GM21367 (cell line): ENCODE measurements at regions not wholly inside any gene's neighbourhood (a gene's known extent, or its start where the extent isn't known, plus 50 kb on each side); places are given as distances from the start of the nearest gene placed in this dataset.
"Not testable (repeated sequence)": the region's sequence is repeated elsewhere in the genome, so short reads cannot be mapped to it uniquely, and the experiment has no call there.

Source experiments
- ATAC-seq: cut with Tn5 transposase; IDR thresholded peaks from one replicate; pipeline ENCODE4 v1.9.1; 2021; ENCODE audit not compliant: unreplicated experiment

DNA sequence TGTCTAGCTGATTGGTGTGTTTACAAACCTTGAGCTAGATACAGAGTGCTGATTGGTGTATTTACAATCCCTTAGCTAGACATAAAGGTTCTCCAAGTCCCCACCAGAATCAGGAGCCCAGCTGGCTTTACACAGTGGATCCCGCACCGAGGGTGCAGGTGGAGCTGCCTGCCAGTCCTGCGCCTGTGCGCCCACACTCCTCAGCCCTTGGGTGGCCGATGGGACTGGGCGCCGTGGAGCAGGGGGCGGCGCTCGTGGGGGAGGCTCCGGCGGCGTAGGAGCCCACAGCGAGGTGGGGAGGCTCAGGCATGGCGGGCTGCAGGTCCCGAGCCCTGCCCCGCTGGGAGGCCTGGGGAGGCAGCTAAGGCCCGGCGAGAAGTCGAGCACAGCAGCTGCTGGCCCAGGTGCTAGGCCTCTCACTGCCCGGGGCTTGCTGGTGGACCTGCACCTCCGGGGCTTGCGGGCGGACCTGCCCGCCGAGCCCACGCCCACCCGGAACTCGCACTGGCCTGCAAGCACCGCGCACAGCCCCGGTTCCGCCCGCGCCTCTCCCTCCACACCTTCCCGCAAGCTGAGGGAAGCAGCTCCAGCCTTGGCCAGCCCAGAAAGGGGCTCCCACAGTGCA is 51.0 kb upstream of the CDYL start:
- ATAC-seq = not testable (repeated sequence)

DNA sequence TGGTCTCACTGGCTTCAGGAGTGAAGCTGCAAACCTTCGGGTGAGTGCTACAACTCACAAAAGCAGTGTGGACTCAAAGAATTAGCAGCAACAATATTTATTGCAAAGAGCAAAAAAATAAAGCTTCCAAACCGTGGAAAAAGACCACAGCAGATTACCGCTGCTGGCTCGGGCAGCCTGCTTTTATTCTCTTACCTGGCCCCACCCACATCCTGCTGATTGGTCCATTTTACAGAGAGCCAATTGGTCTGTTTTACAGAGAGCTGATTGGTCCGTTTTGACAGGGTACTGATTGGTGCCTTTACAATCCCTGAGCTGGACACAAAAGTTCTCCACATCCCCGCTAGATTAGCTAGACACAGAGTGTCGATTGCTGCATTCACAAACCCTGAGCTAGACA is 51.5 kb upstream of the CDYL start:
- ATAC-seq = not testable (repeated sequence)

DNA sequence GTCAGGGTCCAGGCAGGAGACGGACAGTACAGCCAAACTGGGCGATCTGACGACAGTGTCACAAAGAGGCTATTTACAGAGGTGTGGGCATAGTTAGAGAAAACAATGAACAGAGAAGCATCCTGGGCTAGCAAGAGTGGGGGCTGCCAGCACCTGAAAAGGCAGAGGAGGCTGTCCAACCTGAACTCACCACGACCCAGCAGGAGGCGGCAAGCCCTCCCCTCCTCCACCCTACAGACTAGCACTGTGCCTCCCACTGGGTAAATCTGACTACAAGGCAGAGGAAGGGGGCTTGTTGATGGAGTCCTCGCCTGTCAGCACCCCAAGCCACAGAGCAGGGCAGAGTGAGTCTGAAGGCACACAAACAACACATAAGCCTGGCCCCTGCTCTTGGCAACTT is 52.8 kb upstream of the CDYL start:
- ATAC-seq = no peak

DNA sequence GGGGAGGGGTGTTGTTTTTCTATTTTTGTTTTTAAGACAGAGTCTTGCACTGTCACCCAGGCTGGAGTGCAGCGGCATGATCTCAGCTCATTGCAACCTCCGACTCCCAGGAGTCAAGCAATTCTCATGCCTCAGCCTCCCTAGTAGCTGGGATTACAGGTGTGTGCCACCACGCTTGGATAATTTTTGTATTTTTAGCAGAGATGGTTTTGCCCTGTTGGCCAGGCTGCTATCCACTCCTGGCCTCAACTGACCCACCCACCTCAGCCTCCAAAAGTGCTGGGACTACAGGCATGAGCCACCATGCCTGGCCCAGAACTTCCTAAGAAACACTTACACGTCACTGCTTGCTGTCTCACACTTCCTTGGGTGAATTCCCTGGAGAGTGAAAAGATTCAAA is 54.8 kb upstream of the CDYL start:
- not testable (repeated sequence) for ATAC-seq

DNA sequence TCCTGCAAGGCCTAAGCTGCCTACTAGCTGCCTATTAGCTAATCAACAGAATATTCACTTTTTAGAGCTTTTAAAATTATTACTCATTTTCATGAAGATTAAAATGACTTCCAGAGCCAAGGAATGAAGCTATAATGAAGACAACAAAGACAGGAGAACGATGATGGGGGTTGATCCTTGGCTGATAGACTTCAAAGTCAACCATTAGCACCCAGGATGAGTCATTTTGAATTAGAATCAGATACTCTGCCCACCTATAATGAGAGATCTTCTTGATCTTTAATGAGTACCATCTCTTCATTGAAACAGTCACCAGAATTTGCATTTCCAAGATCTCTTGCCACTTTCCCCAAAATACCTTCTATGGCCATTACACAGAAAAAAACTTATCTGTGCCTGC is 56.7 kb upstream of the CDYL start:
- ATAC-seq = no peak

DNA sequence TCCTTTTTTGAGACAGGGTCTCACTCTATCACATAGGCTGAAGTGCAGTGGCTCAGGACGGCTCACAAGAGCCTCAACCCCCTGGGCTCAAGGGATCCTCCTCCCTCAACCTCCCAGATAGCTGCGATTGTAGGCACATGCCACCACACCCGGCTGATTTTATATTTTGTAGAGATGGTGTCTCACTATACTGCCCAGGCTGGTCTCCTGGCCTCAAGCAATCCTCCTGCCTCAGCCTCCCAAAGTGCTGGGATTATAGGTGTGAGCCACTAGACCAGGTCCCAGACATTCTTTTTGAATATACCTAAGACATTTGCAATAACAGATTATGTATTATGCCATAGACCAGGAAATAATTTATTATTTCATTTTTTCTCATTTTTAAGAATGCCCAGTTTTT is 58.3 kb upstream of the CDYL start:
- no peak for ATAC-seq

DNA sequence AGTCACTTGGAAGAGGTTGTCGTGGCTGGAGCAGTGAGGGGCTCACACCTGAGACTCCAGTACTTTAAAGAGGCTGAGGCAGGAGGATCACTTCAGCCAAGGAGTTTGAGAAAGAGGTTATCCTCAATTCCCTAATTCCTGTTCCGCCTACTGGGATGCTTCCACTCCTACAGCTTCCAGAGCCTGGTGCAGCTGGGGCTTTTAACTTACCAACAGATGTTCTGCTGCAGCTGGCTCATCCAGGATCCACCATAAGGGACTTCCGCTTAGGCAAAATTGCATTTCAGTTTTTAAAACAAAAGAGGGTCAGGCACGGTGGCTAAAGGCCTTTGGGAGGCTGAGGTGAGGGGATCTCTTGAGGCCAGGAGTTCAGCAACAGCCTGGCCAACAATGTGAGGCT is 59.1 kb upstream of the CDYL start:
- ATAC-seq = no peak

DNA sequence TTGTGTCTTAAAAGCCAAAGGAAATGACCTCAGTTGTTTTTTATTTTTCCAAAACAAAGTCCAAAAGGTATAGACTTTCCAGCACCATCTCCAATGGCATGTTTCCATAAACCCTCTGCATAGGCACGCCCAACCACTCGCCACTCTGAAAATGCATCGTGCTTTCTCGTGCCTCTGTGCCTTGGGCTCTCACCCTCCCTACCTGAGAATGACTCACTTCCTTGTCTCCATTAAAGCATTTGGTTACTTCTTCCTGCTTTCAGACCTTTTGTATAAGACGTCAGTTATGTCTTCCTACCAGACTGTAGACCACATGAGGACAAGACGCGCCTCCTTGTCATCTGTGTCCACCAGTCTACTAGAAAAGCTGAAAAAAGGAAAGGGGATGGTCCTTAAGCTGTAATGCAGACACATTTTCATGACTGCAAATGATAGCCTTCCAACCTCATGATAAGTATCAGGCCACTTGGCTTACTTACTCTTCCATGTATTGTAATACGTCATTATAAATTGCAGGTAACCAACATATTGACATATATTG is 61.2 kb upstream of the CDYL start:
- ATAC-seq = no peak

DNA sequence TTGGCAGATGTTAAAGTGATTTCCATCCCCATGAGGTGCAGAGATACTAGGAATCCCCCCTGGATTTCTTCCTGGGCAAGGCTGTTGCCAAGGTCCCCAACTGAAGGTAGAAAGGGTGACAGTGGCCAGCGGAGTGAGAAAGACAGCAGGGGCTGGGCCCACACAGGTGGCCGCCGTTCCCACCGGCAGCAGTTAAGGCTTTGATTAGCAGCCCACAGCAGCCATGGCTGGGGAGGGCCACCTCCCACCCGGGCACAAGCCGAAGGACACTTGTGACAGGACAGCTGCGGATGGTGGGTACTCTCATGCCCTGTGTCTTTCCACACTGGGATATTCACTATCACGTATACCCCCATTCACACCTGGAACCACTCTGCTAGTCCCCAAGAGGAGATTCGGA is 63.9 kb upstream of the CDYL start:
- no peak for ATAC-seq

DNA sequence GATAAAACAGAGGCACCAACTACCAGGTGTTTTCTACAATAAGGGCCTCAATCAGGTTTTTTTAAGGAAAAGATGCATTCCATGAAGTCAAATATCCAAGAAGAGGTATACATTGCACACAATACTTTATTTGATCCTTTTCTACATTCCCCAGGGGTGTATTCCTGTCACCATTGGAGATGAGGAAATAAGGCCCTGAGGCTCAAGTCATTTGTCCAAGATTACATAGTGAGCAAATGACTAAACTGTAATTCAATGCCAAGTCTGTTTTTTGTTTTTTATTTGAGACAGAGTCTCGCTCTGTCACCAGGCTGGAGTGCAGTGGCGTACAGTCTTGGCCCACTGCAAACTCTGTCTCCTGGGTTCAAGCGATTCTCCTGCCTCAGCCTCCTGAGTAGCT is 69.2 kb upstream of the CDYL start:
- no peak for ATAC-seq

DNA sequence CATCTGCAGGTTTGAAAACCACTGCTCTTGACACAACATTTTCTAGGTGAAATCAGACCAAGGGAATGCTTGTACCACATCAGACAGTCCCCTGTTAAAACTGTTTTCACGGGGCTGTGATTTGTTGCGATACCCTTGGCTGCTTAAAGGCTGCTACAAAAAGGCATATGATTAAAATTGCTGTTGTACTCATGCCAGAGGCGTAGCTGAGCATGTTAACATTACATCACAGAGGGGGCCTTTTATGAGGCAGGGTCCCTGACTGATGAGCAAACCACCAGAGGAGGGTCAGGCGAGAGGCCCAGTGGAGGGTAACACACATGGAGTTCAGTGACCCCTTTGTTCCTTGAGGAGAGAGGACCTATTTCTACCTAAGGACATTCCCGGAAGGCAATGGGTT is 70.4 kb upstream of the CDYL start:
- ATAC-seq = no peak

DNA sequence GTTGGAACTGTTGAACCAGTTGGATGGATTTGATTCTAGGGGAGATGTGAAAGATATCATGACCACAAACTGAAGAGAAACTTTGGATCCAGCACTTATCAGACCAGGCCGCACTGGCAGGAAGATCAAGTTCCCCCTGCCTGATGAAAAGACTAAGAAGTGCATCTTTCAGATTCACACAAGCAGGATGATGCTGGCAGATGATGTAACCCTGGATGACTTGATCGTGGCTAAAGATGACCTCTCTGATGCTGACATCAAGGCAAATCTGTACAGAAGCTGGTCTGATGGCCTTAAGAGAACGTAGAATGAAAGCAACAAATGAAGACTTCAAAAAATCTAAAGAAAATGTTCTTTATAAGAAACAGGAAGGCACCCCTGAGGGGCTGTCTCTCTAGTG is 72.8 kb upstream of the CDYL start:
- ATAC-seq = no peak

DNA sequence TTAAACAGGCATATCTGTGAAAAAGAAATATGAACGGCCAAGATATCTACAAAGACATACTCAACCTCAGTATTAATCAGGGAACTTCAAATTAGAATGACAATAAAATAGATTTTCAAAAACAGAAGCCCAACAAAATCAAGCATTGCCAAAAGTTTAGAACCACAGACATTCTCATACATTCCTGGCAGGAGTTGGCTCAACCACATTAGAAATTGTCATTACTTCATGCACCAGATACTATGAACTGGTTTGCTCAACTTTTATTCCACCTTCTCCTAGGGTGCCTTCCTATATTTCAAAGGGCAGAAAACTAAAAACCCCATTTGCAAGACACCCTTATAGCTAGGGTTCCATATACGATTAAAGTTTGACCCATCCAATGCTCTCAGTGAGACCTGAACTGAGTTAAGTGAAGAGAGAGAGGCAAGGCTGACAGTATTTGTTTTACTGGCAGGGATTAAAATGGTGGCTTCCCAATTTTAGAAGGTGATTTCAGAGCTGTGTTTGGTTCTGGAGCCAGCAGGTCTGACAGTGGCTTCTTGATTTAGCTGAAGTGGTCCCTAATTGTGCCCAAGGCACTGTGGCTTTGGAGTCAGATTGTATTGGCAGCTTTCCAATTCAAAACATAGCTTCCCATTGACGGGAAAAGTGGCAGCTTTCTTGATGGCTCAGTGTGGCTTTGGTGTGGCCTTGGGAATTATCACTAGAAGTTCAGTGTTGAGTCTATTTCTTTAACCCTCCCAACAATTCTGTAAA is 77.1 kb upstream of the CDYL start:
- ATAC-seq = no peak

DNA sequence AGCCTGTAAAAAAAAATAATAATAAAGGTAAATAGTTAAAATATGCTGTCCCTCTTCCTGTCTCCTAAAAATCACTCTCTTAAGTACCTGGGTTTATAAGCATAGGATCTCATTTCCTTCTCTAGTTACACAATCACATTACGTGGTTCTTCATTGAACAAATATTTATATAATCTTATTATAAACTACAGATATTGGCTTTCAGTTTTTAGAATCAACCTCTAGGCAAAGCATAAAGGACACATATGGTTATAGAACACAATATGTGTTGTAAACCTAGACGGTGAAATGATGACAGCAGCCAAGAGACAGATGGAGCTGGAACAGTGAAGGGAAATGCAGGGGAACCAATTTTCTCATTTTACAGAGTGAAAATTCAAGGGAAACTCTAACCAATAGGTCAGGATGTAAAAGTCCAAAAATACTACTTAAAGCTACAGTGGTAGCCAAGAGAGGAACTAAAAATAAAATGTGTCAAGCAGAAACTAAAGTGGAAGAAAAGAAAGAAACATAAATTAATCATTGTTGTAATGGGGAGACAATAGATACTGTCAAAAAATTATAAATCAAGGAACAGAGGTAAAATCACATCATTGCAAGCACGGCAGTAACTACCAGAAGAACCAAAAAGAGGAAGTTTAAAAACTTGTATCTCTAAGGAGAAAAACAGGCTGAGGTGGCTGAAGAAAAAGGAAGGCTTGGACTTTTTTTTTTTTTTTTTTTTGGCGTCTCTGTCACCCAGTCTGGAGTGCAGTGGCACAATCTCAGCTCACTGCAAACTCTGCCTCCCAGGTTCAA is 82.8 kb upstream of the CDYL start:
- ATAC-seq = no peak

DNA sequence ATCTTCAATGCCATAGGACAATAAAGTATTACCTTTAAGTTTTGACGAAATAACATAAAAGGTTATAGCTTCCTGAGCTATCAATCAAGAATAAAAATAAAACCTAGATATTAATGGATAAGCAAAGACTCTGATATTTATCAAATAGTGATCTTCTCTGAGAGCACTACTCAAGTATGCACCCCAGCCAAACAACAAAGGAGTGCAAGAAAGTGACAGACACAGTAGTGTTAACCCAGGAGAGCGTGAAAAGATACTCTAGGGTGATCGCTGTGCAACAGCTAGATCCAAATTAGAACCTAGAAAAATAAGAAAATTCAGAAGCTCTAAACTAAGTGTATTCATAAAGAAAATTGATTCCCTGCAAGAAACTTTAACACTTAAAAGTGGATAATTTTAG is 83.5 kb upstream of the CDYL start:
- ATAC-seq = no peak

DNA sequence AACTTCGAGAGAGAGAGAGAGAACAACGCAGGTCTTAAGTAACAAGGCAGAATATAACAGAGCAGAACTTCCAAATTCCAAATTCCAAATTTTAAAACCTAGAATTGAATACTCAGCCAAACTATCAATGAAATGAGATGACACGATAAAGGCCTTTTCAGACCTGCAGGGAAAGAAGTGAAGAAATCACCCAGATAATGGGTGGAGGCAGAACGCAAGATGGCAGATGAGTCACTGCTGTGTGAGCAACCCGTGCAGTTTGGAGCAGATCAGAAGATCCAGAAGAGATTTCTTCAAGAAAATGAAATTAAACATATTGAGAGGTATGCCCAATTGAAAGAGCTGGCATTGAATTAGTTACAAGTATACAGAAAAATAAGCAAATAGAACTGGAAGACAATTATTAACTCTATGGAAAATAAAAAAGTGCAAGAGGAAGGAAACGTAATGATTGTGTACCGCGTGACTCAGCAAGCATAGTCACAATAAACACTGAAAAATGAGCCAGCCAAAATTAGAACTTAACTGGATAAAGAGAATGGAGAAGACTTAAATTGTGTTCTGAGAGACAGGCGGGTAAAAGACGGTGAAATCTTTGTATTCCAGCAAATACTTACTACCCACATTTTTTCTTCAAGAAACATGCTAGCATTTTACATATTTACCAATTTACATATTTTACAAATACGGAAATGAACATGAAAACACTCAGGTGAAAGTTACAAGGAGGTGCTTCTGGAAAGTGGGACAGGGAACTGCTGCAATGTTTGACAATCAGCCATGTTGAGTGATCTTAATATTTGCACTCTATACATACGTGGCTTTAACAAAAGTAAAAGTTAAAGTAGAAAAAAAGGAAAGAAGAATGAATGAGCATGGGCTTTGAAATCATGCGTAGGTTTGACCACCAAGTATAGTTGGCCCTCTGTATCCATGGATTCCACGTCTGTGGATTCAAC is 87.9 kb upstream of the CDYL start:
- ATAC-seq = no peak

DNA sequence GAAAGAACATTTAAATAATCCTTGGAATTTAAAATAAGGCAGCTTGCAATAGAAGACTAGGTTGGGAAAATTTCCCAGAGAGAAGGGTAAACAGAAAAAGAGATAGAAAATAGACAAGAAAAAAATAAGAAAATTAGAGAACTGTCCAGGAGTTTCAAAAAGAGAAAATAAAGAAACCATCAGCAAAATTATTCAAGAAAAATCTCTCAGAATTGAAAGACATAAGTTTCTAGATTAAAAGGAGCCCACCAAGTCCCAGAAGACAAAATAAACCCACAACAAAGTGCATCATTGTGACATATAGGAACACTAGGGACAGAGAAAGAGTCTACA is 88.6 kb upstream of the CDYL start:
- no peak for ATAC-seq

DNA sequence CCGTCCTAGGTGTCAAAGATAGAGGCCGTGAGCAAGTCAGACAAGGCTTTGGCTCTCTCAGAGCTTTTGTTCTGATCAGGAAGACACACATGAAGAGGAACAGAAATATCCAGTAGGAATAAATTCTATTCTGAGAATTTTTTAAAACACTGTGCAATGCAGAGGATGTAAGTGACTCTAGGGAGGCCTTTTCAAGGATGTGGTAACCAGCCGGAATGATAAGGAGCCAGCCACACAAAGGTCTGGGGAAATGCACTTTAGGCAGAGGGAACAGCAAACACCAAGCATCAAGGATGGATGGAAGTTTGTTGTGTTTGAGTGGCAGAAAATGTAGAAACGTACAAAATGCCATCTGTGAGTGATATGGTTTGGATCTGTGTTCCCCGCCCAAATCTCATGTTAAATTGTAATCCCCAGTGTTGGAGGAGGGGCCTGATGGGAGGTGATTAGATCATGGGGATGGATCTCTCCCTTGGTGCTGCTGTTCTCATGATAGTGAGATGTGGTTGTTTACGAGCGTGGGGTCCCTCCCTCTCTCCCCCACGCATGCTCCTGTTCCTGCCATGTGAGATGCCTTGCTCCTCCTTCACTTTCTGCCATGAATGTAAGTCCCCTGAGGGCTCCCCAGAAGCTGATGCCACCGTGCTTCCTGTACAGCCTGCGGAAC is 93.6 kb upstream of the CDYL start:
- ATAC-seq = no peak

DNA sequence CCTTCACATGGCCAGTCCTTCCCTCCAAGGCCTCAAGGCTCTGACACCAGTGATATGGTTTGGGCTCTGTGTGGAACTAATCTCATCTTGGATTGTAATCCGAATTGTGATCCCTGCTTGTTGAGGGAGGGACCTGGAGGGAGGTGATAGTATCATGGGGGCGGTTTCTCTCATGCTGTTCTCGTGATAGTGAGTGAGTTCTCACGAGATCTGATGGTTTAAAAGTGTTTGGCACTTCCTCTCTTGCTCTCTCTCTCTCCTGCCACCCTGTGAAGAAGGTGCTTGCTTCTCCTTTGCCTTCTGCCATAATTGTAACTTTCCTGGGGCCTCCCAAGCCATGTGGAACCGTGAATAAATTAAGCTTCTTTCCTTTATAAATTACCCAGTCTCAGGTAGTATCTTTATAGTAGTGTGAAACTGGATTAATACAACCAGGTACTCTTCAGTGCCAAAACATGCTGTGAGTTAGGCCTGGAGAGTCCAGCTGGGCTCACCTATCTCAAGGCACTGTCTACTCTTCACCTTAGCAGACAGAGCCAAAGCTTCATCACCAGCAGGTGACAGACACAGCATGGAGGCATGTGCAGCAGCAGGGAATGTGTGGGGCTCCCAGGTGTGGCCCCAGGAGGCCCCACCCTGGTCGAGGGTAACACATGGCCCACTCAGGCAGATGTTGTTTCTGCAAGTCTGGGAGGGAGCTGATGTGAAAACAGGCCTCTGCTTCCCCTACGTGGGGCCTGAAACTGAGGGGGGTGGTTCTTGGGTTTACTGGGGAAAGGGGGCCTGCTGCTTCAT is 97.5 kb upstream of the CDYL start:
- ATAC-seq = no peak

DNA sequence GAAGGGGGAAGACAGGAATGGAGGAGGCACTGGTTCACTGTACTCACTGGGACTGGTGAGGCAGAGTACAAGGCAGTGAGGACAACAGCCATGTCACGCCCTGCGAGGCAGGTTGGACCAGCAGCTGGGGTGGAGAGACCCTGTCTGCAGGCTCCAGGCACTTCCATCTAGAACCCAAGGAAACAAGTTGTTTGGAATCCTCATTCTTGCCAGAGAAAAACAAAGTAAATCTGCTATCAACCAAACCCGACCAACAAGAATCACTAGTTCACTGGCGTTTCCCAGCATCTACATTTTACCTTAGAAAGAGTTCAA is 98.5 kb upstream of the CDYL start:
- ATAC-seq = no peak
